ENCODE measurements at regions not wholly inside any gene's neighbourhood (a gene's known extent, or its start where the extent isn't known, plus 50 kb on each side); places are given as distances from the start of the nearest gene placed in this dataset.

DNA sequence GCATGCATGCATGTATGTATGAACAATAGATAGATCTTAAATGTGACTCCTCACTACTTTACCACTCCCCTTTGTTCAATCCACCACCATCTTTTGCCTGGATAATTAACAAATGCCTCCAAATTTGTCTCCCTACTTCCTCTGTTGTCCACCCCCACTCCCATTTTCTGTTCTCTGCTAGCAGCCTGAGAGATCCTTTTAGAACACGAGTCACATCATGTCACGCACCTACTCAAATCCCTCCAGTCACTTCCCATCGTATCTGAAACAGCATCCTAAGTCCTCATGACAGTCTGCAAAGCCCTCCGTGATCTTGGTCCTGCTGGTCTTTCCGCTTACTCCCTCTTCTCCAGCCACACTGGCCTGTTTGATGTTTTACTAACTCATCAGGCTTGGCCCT, 527.3 kb downstream of the EPHA4 start:
- TF ChIP-seq ZBTB1 (tag by site-specific recombination; IDR thresholded peaks at IDR 0.05), result no peak
- no peak for TF ChIP-seq GLIS1 (tag by site-specific recombination; IDR thresholded peaks at IDR 0.05)
- no peak for TF ChIP-seq ZNF274 (IDR thresholded peaks at IDR 0.05; ENCODE audit: low read length)
- TF ChIP-seq ZNF274 (tag by site-specific recombination; IDR thresholded peaks at IDR 0.05; ENCODE audit: borderline replicate concordance), result no peak
- TF ChIP-seq, protein P1, sequence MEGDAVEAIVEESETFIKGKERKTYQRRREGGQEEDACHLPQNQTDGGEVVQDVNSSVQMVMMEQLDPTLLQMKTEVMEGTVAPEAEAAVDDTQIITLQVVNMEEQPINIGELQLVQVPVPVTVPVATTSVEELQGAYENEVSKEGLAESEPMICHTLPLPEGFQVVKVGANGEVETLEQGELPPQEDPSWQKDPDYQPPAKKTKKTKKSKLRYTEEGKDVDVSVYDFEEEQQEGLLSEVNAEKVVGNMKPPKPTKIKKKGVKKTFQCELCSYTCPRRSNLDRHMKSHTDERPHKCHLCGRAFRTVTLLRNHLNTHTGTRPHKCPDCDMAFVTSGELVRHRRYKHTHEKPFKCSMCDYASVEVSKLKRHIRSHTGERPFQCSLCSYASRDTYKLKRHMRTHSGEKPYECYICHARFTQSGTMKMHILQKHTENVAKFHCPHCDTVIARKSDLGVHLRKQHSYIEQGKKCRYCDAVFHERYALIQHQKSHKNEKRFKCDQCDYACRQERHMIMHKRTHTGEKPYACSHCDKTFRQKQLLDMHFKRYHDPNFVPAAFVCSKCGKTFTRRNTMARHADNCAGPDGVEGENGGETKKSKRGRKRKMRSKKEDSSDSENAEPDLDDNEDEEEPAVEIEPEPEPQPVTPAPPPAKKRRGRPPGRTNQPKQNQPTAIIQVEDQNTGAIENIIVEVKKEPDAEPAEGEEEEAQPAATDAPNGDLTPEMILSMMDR (tag by site-specific recombination; IDR thresholded peaks at IDR 0.05), result no peak
- TF ChIP-seq, protein P2, sequence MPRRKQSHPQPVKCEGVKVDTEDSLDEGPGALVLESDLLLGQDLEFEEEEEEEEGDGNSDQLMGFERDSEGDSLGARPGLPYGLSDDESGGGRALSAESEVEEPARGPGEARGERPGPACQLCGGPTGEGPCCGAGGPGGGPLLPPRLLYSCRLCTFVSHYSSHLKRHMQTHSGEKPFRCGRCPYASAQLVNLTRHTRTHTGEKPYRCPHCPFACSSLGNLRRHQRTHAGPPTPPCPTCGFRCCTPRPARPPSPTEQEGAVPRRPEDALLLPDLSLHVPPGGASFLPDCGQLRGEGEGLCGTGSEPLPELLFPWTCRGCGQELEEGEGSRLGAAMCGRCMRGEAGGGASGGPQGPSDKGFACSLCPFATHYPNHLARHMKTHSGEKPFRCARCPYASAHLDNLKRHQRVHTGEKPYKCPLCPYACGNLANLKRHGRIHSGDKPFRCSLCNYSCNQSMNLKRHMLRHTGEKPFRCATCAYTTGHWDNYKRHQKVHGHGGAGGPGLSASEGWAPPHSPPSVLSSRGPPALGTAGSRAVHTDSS (tag by site-specific recombination; IDR thresholded peaks at IDR 0.05), result no peak
- TF ChIP-seq, protein P3, sequence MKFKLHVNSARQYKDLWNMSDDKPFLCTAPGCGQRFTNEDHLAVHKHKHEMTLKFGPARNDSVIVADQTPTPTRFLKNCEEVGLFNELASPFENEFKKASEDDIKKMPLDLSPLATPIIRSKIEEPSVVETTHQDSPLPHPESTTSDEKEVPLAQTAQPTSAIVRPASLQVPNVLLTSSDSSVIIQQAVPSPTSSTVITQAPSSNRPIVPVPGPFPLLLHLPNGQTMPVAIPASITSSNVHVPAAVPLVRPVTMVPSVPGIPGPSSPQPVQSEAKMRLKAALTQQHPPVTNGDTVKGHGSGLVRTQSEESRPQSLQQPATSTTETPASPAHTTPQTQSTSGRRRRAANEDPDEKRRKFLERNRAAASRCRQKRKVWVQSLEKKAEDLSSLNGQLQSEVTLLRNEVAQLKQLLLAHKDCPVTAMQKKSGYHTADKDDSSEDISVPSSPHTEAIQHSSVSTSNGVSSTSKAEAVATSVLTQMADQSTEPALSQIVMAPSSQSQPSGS (tag by site-specific recombination; IDR thresholded peaks at IDR 0.05; ENCODE audit: low read depth), result no peak
- no peak for TF ChIP-seq ZNF138 (tag by site-specific recombination; IDR thresholded peaks at IDR 0.05; ENCODE audit: borderline replicate concordance)
